T47D (cell line): ENCODE measurements at regions not wholly inside any gene's neighbourhood (a gene's known extent, or its start where the extent isn't known, plus 50 kb on each side); places are given as distances from the start of the nearest gene placed in this dataset.
"Not testable (repeated sequence)": the region's sequence is repeated elsewhere in the genome, so short reads cannot be mapped to it uniquely, and the experiment has no call there.

Experiments used
- DNase-seq, 2 experiments: peaks; one replicate each; pipeline versions ENCODE4 v3.0.0 to v3.0.0-alpha.2; 2011 to 2012; ENCODE audit warnings: low read depth in 1 of 2, low spot score in 1 of 2
- JUND ChIP-seq: IDR thresholded peaks from 2 replicates; pipeline ENCODE4 v1.6.1; 2012; ENCODE audit warnings: low read depth
- in situ Hi-C: cut with HindIII; loops from 2 replicates; pipeline ENCODE4 v1.10.0; 2016; ENCODE audit warnings: low sequenced_read_pairs, low pct_unique_long_range_greater_than_20kb

- TF ChIP-seq JUND: no peak
- DNase-seq: no peak
- in situ Hi-C loops: no loop called here
Observed at GRCh38 chr6:77025736-77026223, 437.5 kb downstream of the HTR1B start.

- TF ChIP-seq JUND: no peak
- in situ Hi-C loops: no loop called here
- no peak for DNase-seq
Observed at GRCh38 chr6:77021778-77022177, 441.5 kb downstream of the HTR1B start.

DNA sequence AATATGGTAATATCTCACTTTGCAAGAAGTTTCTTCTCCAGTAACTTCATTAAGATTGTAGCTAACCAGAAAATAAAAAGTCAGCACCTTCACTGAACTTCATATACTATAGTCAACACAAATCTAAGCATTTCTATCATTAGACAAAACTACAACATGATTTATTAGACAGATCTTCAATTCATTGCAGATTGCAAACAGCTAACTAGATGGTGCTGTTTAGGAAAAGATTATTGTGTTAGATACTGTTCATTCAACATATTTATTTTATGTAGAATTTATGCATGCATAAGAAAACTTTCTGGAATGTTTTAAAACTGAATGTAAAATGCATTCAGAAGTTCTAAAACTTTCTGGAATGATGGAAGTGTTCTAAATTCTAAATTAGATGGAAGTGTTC lies 442.1 kb downstream of the HTR1B start:
- TF ChIP-seq JUND: no peak
- DNase-seq: no peak
- in situ Hi-C loops: no loop called here

- DNase-seq: no peak
- no peak for TF ChIP-seq JUND
- in situ Hi-C loops: no loop called here
Observed at GRCh38 chr6:77019081-77019480, 444.2 kb downstream of the HTR1B start.

GRCh38 chr6:77017537-77017936 lies 445.8 kb downstream of the HTR1B start:
- DNase-seq: no peak
- TF ChIP-seq JUND: no peak
- in situ Hi-C loops: no loop called here

DNA sequence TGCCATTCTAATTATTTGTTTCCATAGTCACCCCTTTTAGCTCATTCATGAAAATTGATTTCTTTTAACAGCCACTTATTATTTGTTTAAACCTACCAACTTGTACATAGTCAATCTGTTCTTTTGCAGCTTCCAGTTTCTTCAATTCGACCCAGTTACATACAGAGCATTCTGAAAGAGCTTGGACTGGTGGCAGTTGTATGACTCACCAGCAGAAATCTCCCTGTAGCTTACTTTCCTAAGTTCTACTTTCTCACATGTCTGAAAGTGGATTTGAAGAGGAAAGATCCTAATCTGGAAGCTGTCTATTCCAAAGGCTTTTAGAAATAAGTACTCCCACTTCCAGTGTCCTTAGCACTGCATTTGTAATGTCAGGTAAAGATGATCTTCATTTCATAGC lies 447.9 kb downstream of the HTR1B start:
- in situ Hi-C loops: no loop called here
- TF ChIP-seq JUND: no peak
- DNase-seq: no peak

DNA sequence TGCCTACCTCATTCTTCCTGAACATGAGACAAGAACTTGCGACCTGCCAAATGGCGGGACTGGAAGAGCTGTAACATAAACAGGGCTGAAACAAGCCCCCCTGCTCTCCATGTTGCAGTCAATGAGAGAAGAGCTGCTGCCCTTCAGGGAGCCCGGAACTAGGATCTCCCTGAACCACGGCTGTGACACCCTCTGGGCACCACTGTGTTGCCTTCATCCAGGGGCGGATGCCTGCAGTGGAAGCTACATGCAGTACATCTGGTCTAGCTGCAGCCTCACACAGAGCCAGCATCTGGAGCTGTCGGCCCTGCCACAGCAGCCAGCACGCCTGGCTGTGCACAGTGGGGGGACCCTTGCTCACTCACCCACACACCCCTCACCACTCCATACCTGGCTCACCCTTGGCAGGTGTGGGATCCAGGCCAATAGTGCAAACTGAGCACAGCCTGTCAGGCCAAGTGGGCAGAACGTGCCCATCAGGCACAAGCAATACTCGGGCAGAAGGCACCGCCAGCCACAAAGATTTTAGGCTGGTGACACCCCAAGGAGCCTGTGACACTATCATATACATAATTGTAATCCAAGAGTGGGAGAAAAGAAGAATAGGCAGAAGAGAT lies 451.3 kb downstream of the HTR1B start:
- in situ Hi-C loops: no loop called here
- no peak for TF ChIP-seq JUND
- no peak for DNase-seq

- no peak for DNase-seq
- TF ChIP-seq JUND: no peak
- in situ Hi-C loops: no loop called here
Observed at GRCh38 chr6:77010931-77011542, 452.3 kb downstream of the HTR1B start.

- DNase-seq: no peak
- in situ Hi-C loops: no loop called here
- TF ChIP-seq JUND: no peak
Observed at GRCh38 chr6:76992553-76992952, 470.7 kb downstream of the HTR1B start.

- DNase-seq: no peak
- TF ChIP-seq JUND: no peak
- in situ Hi-C loops: no loop called here
Observed at GRCh38 chr6:76984572-76984971, 478.7 kb downstream of the HTR1B start.

DNA sequence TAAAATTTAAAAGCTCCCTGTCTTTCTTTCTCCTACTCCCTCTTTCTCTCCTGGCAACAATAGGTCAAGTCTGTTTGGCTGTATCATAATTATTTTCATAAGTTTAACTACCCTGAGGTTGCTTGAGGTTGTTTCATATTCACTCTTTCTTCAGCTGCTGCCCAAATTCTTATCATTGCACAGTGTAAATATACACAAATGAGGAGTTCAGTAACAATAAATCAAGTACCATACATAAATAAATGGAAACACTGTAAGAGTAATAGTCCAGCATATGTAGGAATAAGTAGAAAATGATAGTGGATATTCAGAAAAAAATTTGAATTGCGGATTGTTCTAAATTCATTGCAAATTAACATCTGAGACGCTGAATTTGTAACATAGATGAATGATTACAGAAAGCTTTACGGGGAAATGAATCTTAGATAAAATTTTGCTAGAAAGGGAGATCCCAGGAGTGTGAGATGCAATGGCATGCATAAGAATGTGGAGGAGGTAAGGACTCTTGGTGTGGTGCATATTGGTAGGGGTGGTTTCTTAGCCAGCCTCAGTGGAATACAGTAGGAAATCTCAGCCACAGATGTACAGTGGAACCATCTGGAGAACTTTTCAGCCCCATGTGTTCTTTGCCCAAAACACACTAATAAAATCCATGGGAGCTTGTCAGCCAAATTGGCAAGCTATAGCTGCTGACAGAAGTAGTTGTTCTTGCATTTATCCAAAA lies 480.7 kb downstream of the HTR1B start:
- DNase-seq: no peak
- in situ Hi-C loops: no loop called here
- TF ChIP-seq JUND: no peak

GRCh38 chr6:76972474-76972873 lies 490.8 kb downstream of the HTR1B start:
- in situ Hi-C loops: no loop called here
- TF ChIP-seq JUND: no peak
- DNase-seq: no peak

DNA sequence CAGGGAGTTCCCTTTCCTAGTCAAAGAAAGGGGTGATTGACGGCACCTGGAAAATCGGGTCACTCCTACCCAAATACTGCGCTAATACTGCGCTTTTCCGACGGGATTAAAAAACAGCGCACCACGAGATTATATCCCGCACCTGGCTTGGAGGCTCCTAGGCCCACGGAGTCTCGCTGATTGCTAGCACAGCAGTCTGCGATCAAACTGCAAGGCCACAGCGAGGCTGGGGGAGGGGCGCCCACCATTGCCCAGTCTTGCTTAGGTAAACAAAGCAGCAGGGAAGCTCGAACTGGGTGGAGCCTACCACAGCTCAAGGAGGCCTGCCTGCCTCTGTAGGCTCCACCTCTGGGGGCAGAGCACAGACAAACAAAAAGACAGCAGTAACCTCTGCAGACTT lies 504.1 kb downstream of the HTR1B start:
- DNase-seq, in situ Hi-C loops: not testable (repeated sequence)
